HG03432 (cell line): ENCODE measurements at regions not wholly inside any gene's neighbourhood (a gene's known extent, or its start where the extent isn't known, plus 50 kb on each side); places are given as distances from the start of the nearest gene placed in this dataset.
"Not testable (repeated sequence)": the region's sequence is repeated elsewhere in the genome, so short reads cannot be mapped to it uniquely, and the experiment has no call there.

ENCODE experiments used
- ATAC-seq: cut with Tn5 transposase; IDR thresholded peaks from one replicate; pipeline ENCODE4 v1.9.1; 2021; ENCODE audit warnings: mild to moderate bottlenecking, moderate library complexity; ENCODE audit not compliant: unreplicated experiment

GRCh38 chr4:38330321-38330720, 333.7 kb upstream of the KLF3 start:
- no peak for ATAC-seq

DNA sequence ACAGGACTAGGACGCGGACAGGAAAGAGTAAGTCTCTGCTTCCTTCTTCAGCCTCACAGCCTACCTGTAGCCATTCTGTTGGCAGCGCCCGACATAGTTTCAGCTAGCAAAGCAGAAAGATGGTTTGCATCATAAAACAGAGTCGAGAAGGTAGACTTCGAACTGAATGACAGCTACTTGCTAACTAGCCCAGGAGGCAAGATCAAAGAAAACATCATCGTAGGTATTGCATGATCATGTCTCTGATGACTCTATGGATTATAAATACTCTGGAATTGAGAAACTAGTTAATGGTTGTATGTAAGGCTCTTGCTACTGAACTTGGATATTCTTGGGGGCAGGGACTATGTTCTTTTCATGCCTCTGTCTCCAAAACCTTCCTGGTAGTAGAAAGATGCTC, 333.1 kb upstream of the KLF3 start:
- no peak for ATAC-seq

- no peak for ATAC-seq
These were observed 331.3 kb upstream of the KLF3 start for GRCh38 chr4:38332699-38333098.

- ATAC-seq, result no peak
These were observed 330.8 kb upstream of the KLF3 start for GRCh38 chr4:38333219-38333618.

DNA sequence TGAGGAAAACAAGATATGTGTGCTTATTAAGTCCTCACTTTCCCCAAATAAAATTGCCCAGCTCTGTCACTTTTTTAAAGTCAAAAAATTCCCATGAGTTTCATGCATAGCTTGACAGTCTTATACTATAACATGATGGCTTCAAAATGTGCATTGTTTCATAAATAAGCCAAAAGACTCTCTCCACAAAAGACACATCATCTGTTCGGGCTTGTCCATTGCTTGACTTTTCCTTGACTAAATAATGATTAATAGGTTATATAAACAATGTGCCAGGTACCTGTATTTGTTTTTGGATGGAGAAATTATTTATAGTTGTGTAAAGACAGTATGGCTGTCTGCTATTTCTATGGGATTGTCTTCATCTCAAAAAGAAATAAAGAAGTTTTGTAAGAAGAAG, 329.2 kb upstream of the KLF3 start:
- ATAC-seq, result no peak

- not testable (repeated sequence) for ATAC-seq
These were observed 325.1 kb upstream of the KLF3 start for GRCh38 chr4:38338939-38339338.

DNA sequence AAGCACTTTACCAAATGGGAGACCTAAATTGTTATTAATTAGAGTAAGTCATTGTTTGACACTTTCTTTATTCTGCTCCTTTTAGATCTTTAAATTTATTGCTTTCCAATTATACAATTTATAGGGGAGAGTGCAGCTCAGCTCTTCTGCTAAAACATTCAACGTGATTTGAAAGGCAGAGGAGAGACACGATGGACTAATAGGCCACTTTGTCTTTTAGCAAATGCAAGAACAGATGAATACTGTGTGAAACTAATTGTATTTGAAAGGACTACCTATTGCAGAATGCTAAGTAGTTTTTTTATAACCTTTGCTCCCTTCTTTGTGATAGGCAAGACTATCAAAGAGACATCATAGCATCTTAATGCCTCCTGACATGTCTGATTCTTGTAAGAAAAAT, 320.4 kb upstream of the KLF3 start:
- no peak for ATAC-seq

- ATAC-seq, result no peak
These were observed 319.1 kb upstream of the KLF3 start for GRCh38 chr4:38344929-38345328.

GRCh38 chr4:38347251-38347650, 316.7 kb upstream of the KLF3 start:
- ATAC-seq, result no peak

- ATAC-seq, result no peak
These were observed 309.6 kb upstream of the KLF3 start for GRCh38 chr4:38354421-38354820.

- no peak for ATAC-seq
These were observed 309.1 kb upstream of the KLF3 start for GRCh38 chr4:38354872-38355271.

GRCh38 chr4:38356686-38357085, 307.3 kb upstream of the KLF3 start:
- ATAC-seq, result no peak

DNA sequence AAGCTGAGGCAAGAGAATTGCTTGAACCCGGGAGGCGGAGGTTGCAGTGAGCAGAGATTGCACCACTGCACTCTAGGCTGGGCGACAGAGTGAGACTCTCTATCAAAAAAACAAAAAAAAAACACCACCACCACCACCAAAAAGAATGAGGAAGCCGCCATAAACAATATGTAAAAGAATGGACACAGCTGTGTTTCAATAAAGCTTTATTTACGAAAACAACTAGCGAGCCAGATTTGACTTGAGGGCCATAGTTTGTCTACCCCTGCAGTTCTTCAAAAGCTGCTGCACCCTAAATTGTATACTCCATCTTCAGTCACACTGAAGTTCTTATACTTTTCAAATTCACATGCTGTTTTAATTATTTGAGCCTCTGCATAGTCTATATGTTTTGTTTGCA, 306.5 kb upstream of the KLF3 start:
- ATAC-seq, result no peak

- ATAC-seq, result no peak
These were observed 304.9 kb upstream of the KLF3 start for GRCh38 chr4:38359113-38359512.

DNA sequence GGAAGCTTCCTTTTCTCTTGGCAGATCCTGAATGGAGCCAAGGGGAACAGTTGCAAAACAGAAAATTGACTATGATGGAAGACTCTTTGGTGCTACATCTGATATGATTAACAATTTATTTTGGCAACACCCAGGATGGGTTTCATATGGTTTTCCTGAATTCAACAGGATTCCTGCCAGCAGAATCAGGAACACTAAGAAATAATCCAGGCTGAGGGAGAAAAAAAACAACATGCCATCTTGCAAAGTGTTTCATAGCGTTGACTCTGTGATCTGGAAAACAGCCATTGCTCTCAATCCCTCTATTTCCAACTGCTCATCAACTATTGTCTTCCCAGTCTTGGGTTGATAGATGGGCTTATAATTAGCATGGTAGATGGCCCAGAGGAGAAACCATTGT, 303.8 kb upstream of the KLF3 start:
- ATAC-seq, result no peak

DNA sequence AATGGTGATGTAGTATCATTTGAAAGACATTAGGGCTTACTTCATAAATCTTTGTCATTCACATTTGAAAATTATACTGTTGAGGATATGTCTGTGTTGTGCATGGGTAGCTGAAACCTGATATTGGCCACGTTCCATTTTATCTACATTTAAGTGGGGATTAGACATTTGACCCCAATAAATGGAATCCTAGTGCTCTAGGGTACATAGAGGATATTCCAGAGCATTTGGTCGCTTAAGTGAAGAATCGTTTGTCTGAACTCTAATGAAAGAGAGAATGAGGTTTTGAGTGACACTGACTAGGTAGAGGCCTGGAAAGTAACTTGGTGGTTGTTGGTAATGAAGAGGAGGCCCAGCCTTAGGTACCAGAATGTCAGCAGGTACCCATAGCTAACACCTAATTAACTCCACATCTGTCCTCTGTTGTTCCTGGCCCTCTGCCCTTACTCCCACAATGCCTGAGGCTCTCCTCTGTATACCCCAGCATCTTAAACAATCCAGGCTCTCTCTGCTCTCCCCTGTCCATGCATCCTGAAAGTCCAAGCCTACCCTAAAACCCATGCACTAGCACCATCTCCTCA, 299.5 kb upstream of the KLF3 start:
- ATAC-seq, result no peak

DNA sequence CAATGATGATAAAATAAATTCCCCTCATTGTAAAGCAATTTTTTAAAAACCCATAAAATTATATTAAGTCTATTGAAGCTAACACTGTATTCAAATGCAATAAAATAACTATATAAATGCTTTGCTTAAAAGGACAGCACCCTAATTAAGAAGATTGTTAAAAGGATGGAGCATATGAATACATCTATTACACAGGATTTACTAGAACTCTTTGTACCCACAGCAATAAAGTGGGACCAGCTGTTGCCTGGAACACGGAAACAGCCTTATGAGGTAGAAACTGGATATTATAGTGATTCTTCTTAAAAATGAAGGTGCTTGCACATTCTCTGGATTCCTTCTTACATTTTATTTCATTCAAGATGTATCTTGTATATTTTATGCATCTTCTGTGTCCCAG, 298.7 kb upstream of the KLF3 start:
- ATAC-seq, result no peak

DNA sequence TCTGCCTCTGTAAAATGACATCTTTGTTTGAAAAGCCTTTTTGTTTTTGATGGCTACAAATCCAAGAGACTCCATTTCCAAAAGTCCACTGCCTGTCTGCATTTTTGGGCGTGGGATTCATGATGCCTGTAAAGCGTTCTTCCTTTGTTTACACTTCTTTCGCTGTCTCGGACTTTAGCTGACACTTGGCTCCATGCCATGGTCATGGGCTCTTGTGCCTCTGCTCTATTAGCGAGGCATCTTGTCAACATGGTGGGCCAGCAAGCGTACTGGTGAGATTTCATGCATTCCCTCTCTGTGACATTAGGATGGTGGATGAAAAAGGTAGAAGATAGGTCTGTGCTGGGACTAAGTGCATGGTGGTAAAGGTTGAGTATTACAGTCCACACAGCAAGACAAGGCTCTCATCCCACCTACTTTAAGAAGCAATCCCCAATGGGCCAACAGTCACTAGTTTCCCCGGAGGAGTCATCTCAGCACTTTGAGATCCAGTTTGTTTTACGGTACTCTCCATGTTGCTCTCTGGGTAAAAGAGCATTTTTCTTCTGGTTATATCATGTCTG, 298.2 kb upstream of the KLF3 start:
- no peak for ATAC-seq

DNA sequence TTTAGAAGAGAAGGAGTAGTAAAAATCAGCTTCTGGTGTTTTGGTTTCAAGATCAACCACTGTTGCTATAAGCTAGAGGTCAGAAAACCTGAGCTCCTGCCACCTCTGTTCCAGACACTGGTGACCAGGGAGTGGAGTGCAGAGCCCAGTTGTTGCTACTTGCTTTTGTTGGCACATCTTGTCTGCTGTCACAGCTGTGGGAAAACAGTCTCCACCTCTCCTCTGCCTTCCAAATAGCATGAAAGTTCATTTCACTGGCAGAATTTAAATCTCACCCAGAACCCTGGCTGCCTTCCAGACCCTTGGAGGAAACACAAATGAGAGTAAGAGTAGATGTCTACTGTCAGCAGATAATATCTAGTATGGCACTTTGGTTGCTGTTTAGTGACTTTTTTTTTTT, 297.5 kb upstream of the KLF3 start:
- no peak for ATAC-seq

DNA sequence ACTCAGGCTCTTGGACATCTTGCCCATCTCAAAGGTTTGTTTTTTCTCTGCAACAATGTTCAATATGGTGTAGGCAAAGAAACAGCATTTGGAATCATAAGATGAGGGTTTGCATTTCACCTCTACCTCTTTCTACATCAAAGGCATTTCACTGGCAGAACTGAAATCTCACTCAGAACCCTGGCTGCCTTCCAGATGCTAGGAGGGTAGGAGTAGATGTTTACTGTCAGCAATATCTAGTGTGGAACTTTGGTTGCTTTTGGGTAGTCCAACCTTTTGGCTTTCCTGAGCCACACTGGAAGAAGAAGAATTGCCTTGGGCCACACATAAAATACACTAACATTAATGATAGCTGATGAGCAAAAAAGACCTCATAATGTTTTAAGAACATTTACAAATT, 297.0 kb upstream of the KLF3 start:
- ATAC-seq, result no peak

- ATAC-seq, result no peak
These were observed 296.3 kb upstream of the KLF3 start for GRCh38 chr4:38367642-38368174.

DNA sequence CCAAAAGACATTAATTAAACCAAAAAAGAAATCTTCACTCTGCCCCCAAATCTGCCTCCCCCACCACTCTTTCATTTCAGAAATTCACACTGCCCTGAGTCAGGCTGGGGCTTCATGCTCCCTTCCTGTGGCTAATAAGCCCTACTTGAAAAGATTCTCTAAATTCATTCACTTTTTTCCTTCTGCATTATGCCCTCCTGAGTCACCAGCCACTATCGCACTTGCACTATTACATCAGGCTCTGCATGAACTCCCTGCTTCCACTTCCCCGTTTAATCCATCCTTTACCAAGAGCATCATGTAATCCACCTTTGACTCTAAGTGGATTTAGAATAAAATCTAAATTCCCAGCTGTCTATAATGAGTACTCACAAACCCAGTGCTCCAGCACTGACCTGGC, 295.4 kb upstream of the KLF3 start:
- no peak for ATAC-seq

DNA sequence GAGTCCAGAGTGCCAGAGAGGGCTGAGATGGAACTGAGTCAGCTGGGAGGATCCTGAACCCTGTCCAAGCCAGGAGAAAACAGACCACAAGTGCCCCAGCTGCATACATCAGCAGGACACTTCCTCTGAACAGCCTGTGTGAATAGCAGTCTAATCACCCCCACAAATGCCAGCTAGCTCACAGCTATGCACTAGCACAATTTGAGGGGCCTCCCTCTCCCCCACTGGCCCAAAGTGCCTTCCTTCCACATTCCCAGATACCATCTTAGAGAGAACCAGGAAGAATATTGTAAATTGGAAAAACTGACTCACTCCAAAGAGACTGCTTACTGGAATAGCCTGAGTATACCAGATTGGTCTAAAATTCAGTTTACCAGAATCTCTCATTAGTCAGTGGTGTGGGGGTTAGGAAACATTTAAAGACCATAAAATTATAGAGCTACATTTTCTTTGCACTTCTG, 292.6 kb upstream of the KLF3 start:
- ATAC-seq, result no peak
